Astrocyte (in vitro differentiated cells and primary cell): ENCODE measurements at regions not wholly inside any gene's neighbourhood (a gene's known extent, or its start where the extent isn't known, plus 50 kb on each side); places are given as distances from the start of the nearest gene placed in this dataset.

Source experiments
- DNase-seq: peaks from one replicate; pipeline ENCODE4 v3.0.0-alpha.2; 2010; ENCODE audit warnings: low read depth
- FAIRE-seq: peaks from 2 replicates; lab custom pipeline; 2011; peaks lifted over from hg19 to GRCh38; lab: Jason Lieb, UNC
- H2AFZ ChIP-seq: 2 replicates; pipeline ENCODE4 v1.6.0; 2012; ENCODE audit warnings: low read depth, low read length, inconsistent platforms
- H3K27ac ChIP-seq: 2 replicates; pipeline ENCODE4 v1.5.1; 2011; ENCODE audit warnings: low read depth, low read length, inconsistent platforms
- H3K27me3 ChIP-seq: 2 replicates; pipeline ENCODE4 v1.6.0; 2011; ENCODE audit warnings: low read length, inconsistent platforms; ENCODE audit not compliant: insufficient read depth
- H3K36me3 ChIP-seq: 2 replicates; pipeline ENCODE4 v1.5.1; 2011; ENCODE audit warnings: low read length, inconsistent platforms; ENCODE audit not compliant: insufficient read depth
- H3K4me1 ChIP-seq: 2 replicates; pipeline ENCODE4 v1.5.1; 2011; ENCODE audit warnings: low read length, inconsistent platforms; ENCODE audit not compliant: insufficient read depth
- H3K4me2 ChIP-seq: 2 replicates; pipeline ENCODE4 v1.6.0; 2012; ENCODE audit warnings: low read length, inconsistent platforms
- H3K4me3 ChIP-seq: 2 replicates; pipeline ENCODE4 v1.5.1; 2011; ENCODE audit warnings: low read depth, mild to moderate bottlenecking, low read length, inconsistent platforms; ENCODE audit not compliant: insufficient read depth
- H3K79me2 ChIP-seq: 2 replicates; pipeline ENCODE4 v1.6.0; 2012; ENCODE audit warnings: mild to moderate bottlenecking, low read length, inconsistent platforms; ENCODE audit not compliant: insufficient read depth
- H3K9ac ChIP-seq: 2 replicates; pipeline ENCODE4 v1.6.0; 2012; ENCODE audit warnings: mild to moderate bottlenecking, low read length, inconsistent platforms
- H3K9me3 ChIP-seq: 2 replicates; pipeline ENCODE4 v1.5.1; 2012; ENCODE audit warnings: low read depth, mild to moderate bottlenecking, low read length, inconsistent platforms; ENCODE audit not compliant: insufficient read depth
- H4K20me1 ChIP-seq: 2 replicates; pipeline ENCODE4 v1.6.0; 2012; ENCODE audit warnings: low read length, inconsistent platforms; ENCODE audit not compliant: insufficient read depth
- H3K27ac Mint-ChIP-seq: one replicate; pipeline ENCODE4 v1.8.0; 2021; ENCODE audit warnings: mild to moderate bottlenecking, mixed read lengths; ENCODE audit not compliant: unreplicated experiment
- H3K27me3 Mint-ChIP-seq: one replicate; pipeline ENCODE4 v1.8.0; 2021; ENCODE audit warnings: low read depth, mixed read lengths; ENCODE audit not compliant: unreplicated experiment
- H3K36me3 Mint-ChIP-seq: one replicate; pipeline ENCODE4 v1.8.0; 2021; ENCODE audit warnings: low read depth, mixed read lengths; ENCODE audit not compliant: unreplicated experiment
- H3K4me1 Mint-ChIP-seq: one replicate; pipeline ENCODE4 v1.8.0; 2021; ENCODE audit warnings: low read depth, mixed read lengths; ENCODE audit not compliant: unreplicated experiment
- H3K4me3 Mint-ChIP-seq: one replicate; pipeline ENCODE4 v1.8.0; 2021; ENCODE audit warnings: mild to moderate bottlenecking, moderate library complexity, mixed read lengths; ENCODE audit not compliant: unreplicated experiment
- H3K9me3 Mint-ChIP-seq: one replicate; pipeline ENCODE4 v1.8.0; 2021; ENCODE audit warnings: mild to moderate bottlenecking, mixed read lengths; ENCODE audit not compliant: unreplicated experiment
- EZH2 ChIP-seq: IDR thresholded peaks from 2 replicates; pipeline ENCODE4 v1.6.1; 2012; ENCODE audit warnings: mild to moderate bottlenecking, low read length, inconsistent platforms; ENCODE audit not compliant: insufficient read depth
- TF ChIP-seq, protein P1 (sequence below): IDR thresholded peaks from 2 replicates; pipeline ENCODE4 v1.5.1; 2011; ENCODE audit warnings: low read depth, mild to moderate bottlenecking, inconsistent platforms, low read length, moderate library complexity; ENCODE audit not compliant: insufficient read depth

DNA sequence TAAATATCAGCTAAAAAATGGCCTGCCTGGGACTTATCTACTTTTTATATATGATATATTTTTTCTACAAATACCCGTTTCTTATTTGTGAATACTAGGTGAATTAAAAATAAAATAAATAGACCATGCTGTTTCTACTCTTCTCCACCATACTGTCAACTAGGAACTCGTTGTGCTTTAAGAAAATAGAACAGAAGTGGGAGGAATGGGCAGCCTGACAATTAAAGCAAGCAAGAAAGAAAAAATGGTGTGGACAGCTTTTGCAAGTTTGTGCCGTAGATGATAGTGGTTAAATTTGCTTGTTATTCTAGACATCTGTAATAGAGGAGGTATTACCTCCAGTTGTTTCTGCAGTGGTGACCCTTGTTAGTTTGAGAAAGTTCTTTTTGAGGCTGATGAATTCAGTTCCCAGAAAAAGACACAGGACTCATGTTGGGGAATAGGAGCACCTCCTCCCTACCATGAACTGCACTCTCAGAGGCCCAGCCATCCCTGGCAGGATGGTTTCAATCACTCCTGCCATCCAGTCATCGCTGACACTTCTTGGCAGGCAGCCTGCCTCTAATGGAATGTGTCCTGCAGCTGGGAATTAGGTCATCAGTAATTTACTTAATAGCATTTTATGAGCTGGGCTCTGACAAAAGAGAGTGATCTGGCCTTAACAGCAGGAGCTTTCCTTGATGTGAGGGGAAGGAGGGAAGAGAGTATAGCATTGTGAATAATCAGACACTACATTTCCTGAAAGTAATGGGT is 105.0 kb upstream of the GAP43 start:
- peak overlapping the region; percentile 89 for H3K27ac Mint-ChIP-seq
- H3K9me3 ChIP-seq: no peaks in the 10 kb centered on the region
- H3K27me3 Mint-ChIP-seq: peaks cover 3% of the 10 kb centered on the region
- peaks cover 13% of the 10 kb centered on the region for H3K4me1 ChIP-seq
- TF ChIP-seq, protein P1, sequence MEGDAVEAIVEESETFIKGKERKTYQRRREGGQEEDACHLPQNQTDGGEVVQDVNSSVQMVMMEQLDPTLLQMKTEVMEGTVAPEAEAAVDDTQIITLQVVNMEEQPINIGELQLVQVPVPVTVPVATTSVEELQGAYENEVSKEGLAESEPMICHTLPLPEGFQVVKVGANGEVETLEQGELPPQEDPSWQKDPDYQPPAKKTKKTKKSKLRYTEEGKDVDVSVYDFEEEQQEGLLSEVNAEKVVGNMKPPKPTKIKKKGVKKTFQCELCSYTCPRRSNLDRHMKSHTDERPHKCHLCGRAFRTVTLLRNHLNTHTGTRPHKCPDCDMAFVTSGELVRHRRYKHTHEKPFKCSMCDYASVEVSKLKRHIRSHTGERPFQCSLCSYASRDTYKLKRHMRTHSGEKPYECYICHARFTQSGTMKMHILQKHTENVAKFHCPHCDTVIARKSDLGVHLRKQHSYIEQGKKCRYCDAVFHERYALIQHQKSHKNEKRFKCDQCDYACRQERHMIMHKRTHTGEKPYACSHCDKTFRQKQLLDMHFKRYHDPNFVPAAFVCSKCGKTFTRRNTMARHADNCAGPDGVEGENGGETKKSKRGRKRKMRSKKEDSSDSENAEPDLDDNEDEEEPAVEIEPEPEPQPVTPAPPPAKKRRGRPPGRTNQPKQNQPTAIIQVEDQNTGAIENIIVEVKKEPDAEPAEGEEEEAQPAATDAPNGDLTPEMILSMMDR: no peak
- TF ChIP-seq EZH2: no peak
- no peak overlapping the region for H3K9ac ChIP-seq
- DNase-seq (peak; percentile 67), FAIRE-seq (peak; percentile 89)
- H3K4me1 Mint-ChIP-seq: peaks cover 19% of the 10 kb centered on the region
- H3K79me2 ChIP-seq: no peaks in the 10 kb centered on the region
- H3K36me3 Mint-ChIP-seq: peaks cover 2% of the 10 kb centered on the region
- H3K27ac ChIP-seq: peak overlapping the region; percentile 17
- no peaks in the 10 kb centered on the region for H3K27me3 ChIP-seq
- no peaks in the 10 kb centered on the region for H3K36me3 ChIP-seq
- no peaks in the 10 kb centered on the region for H3K9me3 Mint-ChIP-seq
- H2AFZ ChIP-seq: peak overlapping the region; percentile 24
- H3K4me2 ChIP-seq: peak overlapping the region; percentile 21
- H3K4me3 ChIP-seq: no peak overlapping the region
- no peaks in the 10 kb centered on the region for H4K20me1 ChIP-seq
- H3K4me3 Mint-ChIP-seq: no peak overlapping the region

GRCh38 chr3:115520241-115520640 is 103.1 kb upstream of the GAP43 start:
- no peaks in the 10 kb centered on the region for H3K9me3 Mint-ChIP-seq
- no peak overlapping the region for H3K27ac Mint-ChIP-seq
- no peak for FAIRE-seq

More at GRCh38 chr3:115520241-115520640, 103.1 kb upstream of the GAP43 start:
- Histone ChIP-seq H3K79me2 (no peaks in the 10 kb centered on the region), H3K4me1 (peaks cover 10% of the 10 kb centered on the region), H3K27me3 (no peaks in the 10 kb centered on the region), H3K4me3 (no peak overlapping the region), H3K27ac (no peak overlapping the region), H3K9ac (no peak overlapping the region), H3K36me3 (no peaks in the 10 kb centered on the region), H3K9me3 (no peaks in the 10 kb centered on the region), H4K20me1 (no peaks in the 10 kb centered on the region), H2AFZ (no peak overlapping the region), H3K4me2 (no peak overlapping the region)
- H3K4me3 Mint-ChIP-seq: no peak overlapping the region
- TF ChIP-seq, protein P1: no peak
- no peak for TF ChIP-seq EZH2
- peaks cover 3% of the 10 kb centered on the region for H3K27me3 Mint-ChIP-seq
- H3K4me1 Mint-ChIP-seq: peaks cover 19% of the 10 kb centered on the region
- no peak for DNase-seq
- peaks cover 2% of the 10 kb centered on the region for H3K36me3 Mint-ChIP-seq
